ENCODE measurements at regions not wholly inside any gene's neighbourhood (a gene's known extent, or its start where the extent isn't known, plus 50 kb on each side); places are given as distances from the start of the nearest gene placed in this dataset.

DNA sequence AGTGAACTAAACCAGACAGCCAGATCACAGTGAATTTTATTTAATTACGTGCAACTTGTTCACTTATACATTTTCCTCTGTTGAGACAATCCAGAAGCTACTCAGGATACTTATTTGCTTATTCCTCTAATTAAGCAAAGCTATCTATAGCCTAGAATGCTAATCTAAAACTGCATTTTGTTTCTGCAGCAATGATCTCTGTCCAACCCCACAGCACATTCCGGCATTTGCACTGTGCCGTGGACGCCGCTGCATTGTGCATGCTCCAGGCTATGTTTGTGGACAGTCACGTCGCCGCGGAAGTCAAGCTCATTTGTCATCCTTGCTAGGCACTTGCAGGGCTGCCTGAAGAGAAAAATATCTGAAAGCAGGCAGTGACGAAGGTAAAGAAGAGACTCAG lies 406.9 kb downstream of the RFC3 start:
- H3K27ac ChIP-seq: no peak overlapping the region
- WGBS, 2 donors: 85 to 98% methylated on average over 10 of the region's 10 CpGs
- intact Hi-C loops (cut with DNase I): no loop called here

DNA sequence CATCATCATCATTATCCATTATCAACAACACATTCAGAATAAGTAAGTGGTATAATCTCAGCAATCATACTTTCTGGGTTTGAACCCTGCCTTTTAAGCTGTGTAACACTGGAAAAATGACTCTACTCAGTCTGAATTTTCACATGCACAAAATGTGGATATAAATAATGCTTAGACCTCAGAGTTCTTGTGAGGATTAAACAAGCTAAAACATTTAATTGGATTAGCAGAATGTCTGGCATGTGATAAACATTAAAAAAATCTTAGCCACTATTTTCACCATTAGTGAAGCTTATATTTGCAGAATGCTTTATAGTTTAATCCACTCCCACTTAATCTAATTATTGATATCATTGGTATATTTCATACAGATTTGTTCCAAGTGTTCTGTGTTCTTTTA lies 412.3 kb downstream of the RFC3 start:
- no peak overlapping the region for H3K27ac ChIP-seq
- TF ChIP-seq, protein P1, sequence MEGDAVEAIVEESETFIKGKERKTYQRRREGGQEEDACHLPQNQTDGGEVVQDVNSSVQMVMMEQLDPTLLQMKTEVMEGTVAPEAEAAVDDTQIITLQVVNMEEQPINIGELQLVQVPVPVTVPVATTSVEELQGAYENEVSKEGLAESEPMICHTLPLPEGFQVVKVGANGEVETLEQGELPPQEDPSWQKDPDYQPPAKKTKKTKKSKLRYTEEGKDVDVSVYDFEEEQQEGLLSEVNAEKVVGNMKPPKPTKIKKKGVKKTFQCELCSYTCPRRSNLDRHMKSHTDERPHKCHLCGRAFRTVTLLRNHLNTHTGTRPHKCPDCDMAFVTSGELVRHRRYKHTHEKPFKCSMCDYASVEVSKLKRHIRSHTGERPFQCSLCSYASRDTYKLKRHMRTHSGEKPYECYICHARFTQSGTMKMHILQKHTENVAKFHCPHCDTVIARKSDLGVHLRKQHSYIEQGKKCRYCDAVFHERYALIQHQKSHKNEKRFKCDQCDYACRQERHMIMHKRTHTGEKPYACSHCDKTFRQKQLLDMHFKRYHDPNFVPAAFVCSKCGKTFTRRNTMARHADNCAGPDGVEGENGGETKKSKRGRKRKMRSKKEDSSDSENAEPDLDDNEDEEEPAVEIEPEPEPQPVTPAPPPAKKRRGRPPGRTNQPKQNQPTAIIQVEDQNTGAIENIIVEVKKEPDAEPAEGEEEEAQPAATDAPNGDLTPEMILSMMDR (IDR thresholded peaks at IDR 0.05): no peak
- TF ChIP-seq POLR2A (IDR thresholded peaks at IDR 0.05): no peak
- no peaks in the 10 kb centered on the region for H3K9me3 ChIP-seq
- no peak for DNase-seq
- no peaks in the 10 kb centered on the region for H3K27me3 ChIP-seq
- intact Hi-C loops (cut with DNase I): no loop called here
- H3K4me1 ChIP-seq: no peaks in the 10 kb centered on the region
- H3K4me3 ChIP-seq (replicated peaks in 1 of 3): no peak overlapping the region
- H3K36me3 ChIP-seq: no peaks in the 10 kb centered on the region

More for the DNA sequence above, 406.9 kb downstream of the RFC3 start:
- TF ChIP-seq, protein P1 (IDR thresholded peaks at IDR 0.05): no peak
- no peak for TF ChIP-seq POLR2A (IDR thresholded peaks at IDR 0.05)
- no peak for DNase-seq
- Histone ChIP-seq H3K27me3 (no peaks in the 10 kb centered on the region), H3K36me3 (no peaks in the 10 kb centered on the region), H3K4me3 (replicated peaks in 1 of 3) (no peak overlapping the region), H3K9me3 (no peaks in the 10 kb centered on the region), H3K4me1 (no peaks in the 10 kb centered on the region)

DNA sequence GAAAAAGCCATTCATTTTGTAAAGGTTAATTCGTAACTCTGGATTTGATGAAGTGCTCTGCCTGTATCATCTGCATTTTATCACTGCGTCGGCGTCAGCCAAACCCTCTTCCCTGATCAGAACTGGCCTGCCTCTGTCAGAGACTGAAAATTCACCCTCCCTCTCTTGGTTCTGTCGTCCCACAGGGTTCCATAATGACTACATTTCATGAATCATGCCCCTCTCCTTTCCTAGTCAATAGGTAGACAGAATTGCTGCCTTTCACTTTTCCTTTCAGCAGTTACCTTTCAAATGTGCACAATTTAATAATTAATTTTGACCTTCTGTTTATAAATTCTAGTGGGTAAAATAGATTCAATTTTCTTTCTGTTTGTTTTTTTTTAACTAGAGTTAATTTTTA lies 423.4 kb downstream of the RFC3 start:
- intact Hi-C loops (cut with DNase I): no loop called here
- Histone ChIP-seq H3K27me3 (no peaks in the 10 kb centered on the region), H3K9me3 (no peaks in the 10 kb centered on the region), H3K36me3 (no peaks in the 10 kb centered on the region), H3K4me1 (no peaks in the 10 kb centered on the region), H3K4me3 (replicated peaks in 1 of 3) (no peak overlapping the region), H3K27ac (no peak overlapping the region)
- no peak for TF ChIP-seq POLR2A (IDR thresholded peaks at IDR 0.05)
- TF ChIP-seq, protein P1 (IDR thresholded peaks at IDR 0.05): no peak
- no peak for DNase-seq
- 85 to 92% methylated on average over 5 of the region's 5 CpGs for WGBS, 2 donors

DNA sequence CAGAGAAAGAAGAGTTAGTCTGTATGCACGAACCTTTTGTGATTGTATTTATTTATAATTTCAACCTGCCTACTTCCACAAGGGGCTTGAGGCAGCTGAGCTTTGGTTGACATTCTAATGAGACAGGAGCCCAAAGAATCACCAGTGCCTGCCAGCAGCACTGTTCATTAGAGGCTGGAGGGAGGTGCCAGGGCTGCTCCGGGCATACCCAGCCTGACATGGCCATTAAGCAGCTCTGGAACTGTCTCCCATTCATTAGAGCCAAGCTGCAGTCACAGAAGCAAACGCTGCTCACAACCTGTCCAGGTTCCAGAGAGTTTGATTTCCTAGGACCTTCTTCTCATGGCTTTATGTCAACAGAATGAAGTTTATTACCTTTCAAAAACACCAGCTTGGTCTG lies 425.5 kb downstream of the RFC3 start:
- H3K4me1 ChIP-seq: no peaks in the 10 kb centered on the region
- no peak for TF ChIP-seq POLR2A (IDR thresholded peaks at IDR 0.05)
- TF ChIP-seq, protein P1 (IDR thresholded peaks at IDR 0.05): no peak

DNA sequence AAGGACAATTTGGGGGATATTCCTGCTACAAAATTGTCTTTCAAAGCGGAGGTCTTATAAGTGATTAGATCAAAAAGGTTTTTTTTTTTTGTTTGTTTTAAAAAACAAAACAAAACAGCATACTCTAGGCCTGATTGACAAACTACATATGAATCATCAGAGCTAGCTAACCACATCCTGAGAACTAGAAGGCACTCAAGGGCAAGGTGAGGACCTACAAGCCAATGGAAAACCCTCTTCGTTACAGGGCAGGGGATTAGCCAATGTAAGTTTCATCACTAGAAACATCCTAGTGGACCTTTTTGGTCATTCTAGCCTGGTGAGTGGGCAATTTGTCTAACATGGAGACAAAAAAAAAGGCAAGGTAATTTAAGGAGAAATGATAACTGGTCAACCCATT lies 428.6 kb downstream of the RFC3 start:
- intact Hi-C loops (cut with DNase I): no loop called here
- Histone ChIP-seq H3K4me1 (no peaks in the 10 kb centered on the region), H3K36me3 (no peaks in the 10 kb centered on the region), H3K27me3 (no peaks in the 10 kb centered on the region), H3K9me3 (no peaks in the 10 kb centered on the region), H3K27ac (no peak overlapping the region), H3K4me3 (replicated peaks in 1 of 3) (no peak overlapping the region)
- TF ChIP-seq, protein P1 (IDR thresholded peaks at IDR 0.05): no peak
- no peak for TF ChIP-seq POLR2A (IDR thresholded peaks at IDR 0.05)
- no peak for DNase-seq
- 92 to 93% methylated on average over 2 of the region's 2 CpGs for WGBS, 2 donors

More for the DNA sequence above, 425.5 kb downstream of the RFC3 start:
- Histone ChIP-seq H3K9me3 (no peaks in the 10 kb centered on the region), H3K27me3 (no peaks in the 10 kb centered on the region), H3K4me3 (replicated peaks in 1 of 3) (no peak overlapping the region), H3K27ac (no peak overlapping the region), H3K36me3 (no peaks in the 10 kb centered on the region)
- intact Hi-C loops (cut with DNase I): no loop called here
- 62 to 64% methylated on average over 3 of the region's 3 CpGs for WGBS, 2 donors
- no peak for DNase-seq

All from thyroid gland (tissue), 4 donors.